ENCODE measurements at regions not wholly inside any gene's neighbourhood (a gene's known extent, or its start where the extent isn't known, plus 50 kb on each side); places are given as distances from the start of the nearest gene placed in this dataset.

DNA sequence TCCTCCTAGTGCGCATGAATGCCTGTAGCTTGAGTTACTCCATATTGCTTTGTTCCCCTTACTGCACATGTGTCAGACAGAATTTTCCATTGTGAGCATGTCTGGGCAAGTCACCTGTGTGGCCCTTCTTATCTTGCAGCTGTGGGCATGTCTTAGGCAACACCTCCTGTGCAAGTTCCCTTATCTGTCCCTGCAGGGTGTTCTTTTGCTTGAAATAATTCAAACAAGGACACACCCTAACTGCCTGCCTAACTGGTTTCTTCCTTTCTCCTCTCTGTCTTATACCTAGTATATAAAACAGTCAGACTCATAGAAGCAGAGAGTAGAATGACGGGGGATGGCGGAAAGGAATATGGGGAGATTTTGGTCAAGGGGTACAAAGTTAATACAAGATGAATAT, 421.1 kb upstream of the SORCS1 start:
- TF ChIP-seq, protein P1, sequence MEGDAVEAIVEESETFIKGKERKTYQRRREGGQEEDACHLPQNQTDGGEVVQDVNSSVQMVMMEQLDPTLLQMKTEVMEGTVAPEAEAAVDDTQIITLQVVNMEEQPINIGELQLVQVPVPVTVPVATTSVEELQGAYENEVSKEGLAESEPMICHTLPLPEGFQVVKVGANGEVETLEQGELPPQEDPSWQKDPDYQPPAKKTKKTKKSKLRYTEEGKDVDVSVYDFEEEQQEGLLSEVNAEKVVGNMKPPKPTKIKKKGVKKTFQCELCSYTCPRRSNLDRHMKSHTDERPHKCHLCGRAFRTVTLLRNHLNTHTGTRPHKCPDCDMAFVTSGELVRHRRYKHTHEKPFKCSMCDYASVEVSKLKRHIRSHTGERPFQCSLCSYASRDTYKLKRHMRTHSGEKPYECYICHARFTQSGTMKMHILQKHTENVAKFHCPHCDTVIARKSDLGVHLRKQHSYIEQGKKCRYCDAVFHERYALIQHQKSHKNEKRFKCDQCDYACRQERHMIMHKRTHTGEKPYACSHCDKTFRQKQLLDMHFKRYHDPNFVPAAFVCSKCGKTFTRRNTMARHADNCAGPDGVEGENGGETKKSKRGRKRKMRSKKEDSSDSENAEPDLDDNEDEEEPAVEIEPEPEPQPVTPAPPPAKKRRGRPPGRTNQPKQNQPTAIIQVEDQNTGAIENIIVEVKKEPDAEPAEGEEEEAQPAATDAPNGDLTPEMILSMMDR (IDR thresholded peaks at IDR 0.05): no peak
- no peak for DNase-seq (ENCODE audit: low spot score)
- Histone ChIP-seq H3K27ac (no peak overlapping the region), H3K4me3 (no peak overlapping the region)

DNA sequence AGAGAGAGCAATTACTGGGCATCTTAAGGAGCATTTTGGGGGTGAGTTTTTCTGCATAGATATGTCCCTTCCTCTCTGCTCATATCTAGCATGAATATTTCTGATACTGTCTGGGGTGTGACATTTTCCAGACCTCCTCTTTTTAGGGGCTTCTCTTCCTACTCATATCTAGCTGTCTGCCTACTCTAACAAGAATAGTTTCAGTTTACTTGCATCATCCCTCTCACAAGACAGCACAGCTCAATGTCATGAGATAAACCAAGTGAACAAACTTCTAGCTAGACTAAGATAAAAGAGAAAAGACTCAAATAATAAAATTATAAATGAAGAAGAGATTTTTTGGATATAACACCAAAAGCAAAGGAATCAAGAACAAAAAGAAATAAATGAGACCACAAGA, 419.5 kb upstream of the SORCS1 start:
- H3K4me3 ChIP-seq: no peak overlapping the region
- TF ChIP-seq, protein P1 (IDR thresholded peaks at IDR 0.05): no peak
- no peak for DNase-seq (ENCODE audit: low spot score)

DNA sequence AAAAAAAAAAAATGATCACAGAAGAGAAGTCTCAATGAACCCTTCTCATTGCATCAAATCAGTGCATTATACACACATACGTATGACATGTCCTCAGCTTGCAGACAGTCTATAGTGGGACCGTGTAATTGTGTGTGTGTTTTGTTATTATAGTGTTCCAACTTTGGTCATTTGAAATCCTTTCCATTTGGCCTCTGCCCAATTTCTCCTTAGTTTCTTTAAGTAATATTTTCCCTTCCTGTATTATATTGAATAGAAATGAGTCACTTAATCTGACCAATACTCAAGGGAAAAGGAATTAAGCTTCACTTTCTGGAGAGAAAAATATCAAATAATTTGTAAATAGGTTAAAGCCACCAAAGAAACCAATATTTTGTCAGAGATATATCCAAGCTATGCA, 415.5 kb upstream of the SORCS1 start:
- DNase-seq (ENCODE audit: low spot score): no peak
- Histone ChIP-seq H3K27ac (no peak overlapping the region), H3K4me3 (no peak overlapping the region)

More for the DNA sequence above, 419.5 kb upstream of the SORCS1 start:
- H3K27ac ChIP-seq: no peak overlapping the region

DNA sequence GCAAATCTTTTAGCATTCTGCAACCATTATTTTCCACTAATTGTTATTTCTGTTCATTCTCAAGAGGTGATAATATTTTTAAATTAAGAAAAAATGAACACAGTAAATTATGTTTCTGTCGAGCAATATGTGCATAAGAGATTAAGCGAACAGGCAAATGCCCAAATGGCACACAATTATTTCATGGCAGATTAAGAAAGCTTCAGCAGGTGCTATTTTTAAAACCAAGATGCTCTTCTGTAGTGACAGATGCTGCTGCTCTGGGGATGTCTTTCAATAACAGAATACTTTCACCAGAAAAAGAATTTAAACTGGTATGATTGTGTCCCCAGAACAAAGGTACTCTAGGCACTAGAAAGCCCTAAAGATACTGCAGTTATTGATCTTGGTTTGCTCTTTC, 412.7 kb upstream of the SORCS1 start:
- TF ChIP-seq, protein P1 (IDR thresholded peaks at IDR 0.05): no peak
- no peak for DNase-seq (ENCODE audit: low spot score)
- Histone ChIP-seq H3K4me3 (no peak overlapping the region), H3K27ac (no peak overlapping the region)

More for the DNA sequence above, 415.5 kb upstream of the SORCS1 start:
- TF ChIP-seq, protein P1 (IDR thresholded peaks at IDR 0.05): no peak

DNA sequence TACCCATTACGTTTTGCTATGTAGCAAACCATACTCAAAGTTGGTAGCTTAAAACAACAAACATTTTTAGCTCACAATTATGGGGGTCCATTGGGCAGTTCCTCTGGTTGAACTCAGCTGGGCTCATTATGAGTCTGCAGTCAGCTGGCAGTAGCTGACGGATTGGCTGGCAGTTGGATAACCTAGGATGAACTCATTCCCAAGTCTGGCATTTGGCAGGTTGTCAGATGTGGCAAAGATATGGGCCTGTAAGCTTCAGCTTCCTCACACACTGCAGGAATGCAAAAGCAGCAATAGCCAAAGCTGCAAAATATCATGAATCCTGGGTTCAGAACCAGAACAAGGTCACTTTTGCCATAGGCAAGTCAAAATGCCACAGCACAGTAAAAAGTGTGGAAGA, 412.2 kb upstream of the SORCS1 start:
- TF ChIP-seq, protein P1 (IDR thresholded peaks at IDR 0.05): no peak
- Histone ChIP-seq H3K4me3 (no peak overlapping the region), H3K27ac (no peak overlapping the region)
- DNase-seq (ENCODE audit: low spot score): no peak

DNA sequence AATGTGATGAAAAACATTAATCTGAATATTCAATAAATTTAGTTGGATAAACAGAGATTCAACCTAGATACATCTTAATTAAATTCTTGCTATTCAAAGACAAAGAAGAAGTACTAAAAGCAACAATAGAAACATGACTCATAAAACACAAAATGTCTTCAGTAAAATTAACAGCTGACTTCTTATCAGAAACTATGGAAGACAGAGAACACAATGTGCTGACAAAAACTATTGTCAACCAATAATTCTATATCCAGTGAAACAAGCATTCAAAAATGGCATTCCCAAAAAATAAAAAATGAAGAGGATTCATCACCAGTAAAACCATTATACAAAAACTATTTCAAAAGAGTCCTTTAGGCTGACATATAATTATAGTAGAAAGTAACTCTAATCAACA, 400.5 kb upstream of the SORCS1 start:
- no peak for DNase-seq (ENCODE audit: low spot score)
- H3K27ac ChIP-seq: no peak overlapping the region
- H3K4me3 ChIP-seq: no peak overlapping the region
- TF ChIP-seq, protein P1 (IDR thresholded peaks at IDR 0.05): no peak

DNA sequence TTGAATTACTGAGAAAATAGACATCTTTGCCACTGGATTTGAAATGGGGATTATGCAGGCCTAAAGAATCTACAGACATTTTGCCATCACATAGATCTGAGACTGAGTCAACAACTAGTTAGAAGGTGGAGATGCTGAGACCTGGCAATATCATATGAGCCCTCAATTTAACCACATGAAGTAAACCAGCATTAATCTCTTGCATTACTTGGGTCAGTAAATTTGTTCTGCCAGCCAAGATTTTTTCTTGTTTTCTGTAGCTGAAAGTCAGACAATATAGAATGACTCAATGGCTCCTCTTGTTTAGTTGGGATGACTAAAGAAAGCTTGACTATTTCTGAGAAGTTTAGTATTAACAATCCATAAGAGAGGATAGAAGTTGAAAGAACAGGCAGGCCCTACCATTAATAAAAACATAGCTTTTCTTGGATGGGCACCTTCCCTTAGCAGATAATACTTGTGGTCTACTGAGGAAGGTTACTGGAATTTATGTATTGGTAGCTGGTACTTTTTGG, 396.7 kb upstream of the SORCS1 start:
- Histone ChIP-seq H3K4me3 (no peak overlapping the region), H3K27ac (no peak overlapping the region)
- DNase-seq (ENCODE audit: low spot score): no peak
- TF ChIP-seq, protein P1 (IDR thresholded peaks at IDR 0.05): no peak
